HEK293 (cell line): ENCODE measurements at regions not wholly inside any gene's neighbourhood (a gene's known extent, or its start where the extent isn't known, plus 50 kb on each side); places are given as distances from the start of the nearest gene placed in this dataset.

Experiments
- CTCF ChIA-PET: fragments of 350-600 bp; formaldehyde crosslinking; extraction: SDS; loops from one replicate; lab custom pipeline; 2021; ENCODE audit warnings: antibody characterized with exemption; lab: Yijun Ruan, JAX
- POLR2A ChIA-PET: fragments of 300-600 bp; formaldehyde crosslinking; extraction: SDS; loops from one replicate; lab custom pipeline; 2020; ENCODE audit warnings: antibody characterized with exemption, inconsistent platforms; lab: Yijun Ruan, JAX
- H3K27ac ChIP-seq: fragments of 200-500 bp; sonication (Bioruptor generic); 2 replicates; pipeline ENCODE4 v1.5.1; 2014; ENCODE audit warnings: low read depth, low read length, control low read depth, inconsistent platforms; ENCODE audit errors: extremely low read depth
- H3K36me3 ChIP-seq, 2 experiments: fragments of 200-500 bp in 1 of 2; sonication (Bioruptor generic) in 1 of 2; 1 replicate in 1 of 2; 2 replicates in 1 of 2; pipeline ENCODE4 v1.5.1; 2014 to 2017; ENCODE audit warnings: inconsistent platforms in 2 of 2, low read length in 2 of 2; ENCODE audit not compliant: control insufficient read depth in 2 of 2, insufficient read depth in 1 of 2
- H3K4me1 ChIP-seq: fragments of 200-500 bp; sonication (Bioruptor generic); 2 replicates; pipeline ENCODE4 v1.5.1; 2014; ENCODE audit warnings: mild to moderate bottlenecking, low read length, inconsistent platforms; ENCODE audit not compliant: control insufficient read depth, insufficient read depth
- H3K4me3 ChIP-seq: 2 replicates; pipeline ENCODE4 v1.5.1; 2011; ENCODE audit warnings: low read depth, mild to moderate bottlenecking, control low read depth, low read length, moderate library complexity
- H3K9me3 ChIP-seq: fragments of 200-500 bp; sonication (Bioruptor generic); 2 replicates; pipeline ENCODE4 v1.5.1; 2014; ENCODE audit warnings: low read depth, low read length, inconsistent platforms; ENCODE audit not compliant: control insufficient read depth, insufficient read depth
- GFI1B ChIP-seq: fragments of 450-650 bp; formaldehyde crosslinking; IDR thresholded peaks from 2 replicates; pipeline ENCODE4 v1.5.1; 2016; ENCODE audit warnings: missing biosample characterization, missing genetic modification characterization
- TCF7L2 ChIP-seq: IDR thresholded peaks from 2 replicates; pipeline ENCODE4 v1.6.1; 2011; ENCODE audit warnings: low read depth, mild to moderate bottlenecking, inconsistent platforms, low read length, moderate library complexity, borderline replicate concordance
- ZBTB6 ChIP-seq: fragments of 450-650 bp; formaldehyde crosslinking; IDR thresholded peaks from 2 replicates; pipeline ENCODE4 v1.5.1; 2017; ENCODE audit warnings: missing biosample characterization, missing genetic modification characterization
- ZEB2 ChIP-seq: fragments of 450-650 bp; formaldehyde crosslinking; IDR thresholded peaks from 2 replicates; pipeline ENCODE4 v1.5.1; 2016; ENCODE audit warnings: missing biosample characterization, missing genetic modification characterization
- ZNF335 ChIP-seq: fragments of 450-650 bp; formaldehyde crosslinking; conservative IDR thresholded peaks from 2 replicates; pipeline ENCODE4 v1.5.1; 2016; ENCODE audit warnings: missing biosample characterization, missing genetic modification characterization
- ZNF350 ChIP-seq: fragments of 450-650 bp; formaldehyde crosslinking; IDR thresholded peaks from 2 replicates; pipeline ENCODE4 v1.5.0; 2017; ENCODE audit warnings: missing biosample characterization, mild to moderate bottlenecking, missing genetic modification characterization
- ZNF366 ChIP-seq: fragments of 450-650 bp; formaldehyde crosslinking; conservative IDR thresholded peaks from 2 replicates; pipeline ENCODE4 v1.5.1; 2016; ENCODE audit warnings: missing biosample characterization, missing genetic modification characterization
- ZNF501 ChIP-seq: fragments of 450-650 bp; formaldehyde crosslinking; IDR thresholded peaks from 2 replicates; pipeline ENCODE4 v1.5.1; 2016; ENCODE audit warnings: missing biosample characterization, missing genetic modification characterization
- ZNF549 ChIP-seq: fragments of 450-650 bp; IDR thresholded peaks from 2 replicates; pipeline ENCODE4 v1.5.1; 2018; ENCODE audit warnings: missing biosample characterization, missing genetic modification characterization, mild to moderate bottlenecking, inconsistent platforms, moderate library complexity
- ZNF629 ChIP-seq: fragments of 450-650 bp; formaldehyde crosslinking; IDR thresholded peaks from 2 replicates; pipeline ENCODE4 v1.5.1; 2017; ENCODE audit warnings: missing biosample characterization, missing genetic modification characterization
- ZNF692 ChIP-seq: fragments of 450-650 bp; formaldehyde crosslinking; IDR thresholded peaks from 2 replicates; pipeline ENCODE4 v1.5.1; 2016; ENCODE audit warnings: missing biosample characterization, missing genetic modification characterization
- ZNF768 ChIP-seq: fragments of 450-650 bp; formaldehyde crosslinking; IDR thresholded peaks from 2 replicates; pipeline ENCODE4 v1.5.1; 2018; ENCODE audit warnings: missing biosample characterization, mild to moderate bottlenecking, missing genetic modification characterization
- ZSCAN23 ChIP-seq: fragments of 450-650 bp; formaldehyde crosslinking; IDR thresholded peaks from 2 replicates; pipeline ENCODE4 v1.5.1; 2016; ENCODE audit warnings: missing biosample characterization, missing genetic modification characterization
- ZSCAN30 ChIP-seq: fragments of 450-650 bp; IDR thresholded peaks from 2 replicates; pipeline ENCODE4 v1.5.1; 2018; ENCODE audit warnings: missing biosample characterization, mild to moderate bottlenecking, missing genetic modification characterization, moderate library complexity
- TF ChIP-seq, protein P1 (sequence below): fragments of 450-650 bp; formaldehyde crosslinking; IDR thresholded peaks from 2 replicates; pipeline ENCODE4 v1.5.1; 2016; ENCODE audit warnings: missing biosample characterization, missing genetic modification characterization, low read depth
- TF ChIP-seq, protein P2 (sequence below): fragments of 450-650 bp; formaldehyde crosslinking; IDR thresholded peaks from 2 replicates; pipeline ENCODE4 v1.5.1; 2016; ENCODE audit warnings: missing biosample characterization, missing genetic modification characterization, low read depth

- TF ChIP-seq ZSCAN30 (tag by site-specific recombination) (no peak), GFI1B (tag by site-specific recombination) (no peak), TCF7L2 (no peak), ZSCAN23 (tag by site-specific recombination) (no peak), ZNF366 (no peak), ZNF768 (tag by site-specific recombination) (no peak)
- TF ChIP-seq, protein P1, sequence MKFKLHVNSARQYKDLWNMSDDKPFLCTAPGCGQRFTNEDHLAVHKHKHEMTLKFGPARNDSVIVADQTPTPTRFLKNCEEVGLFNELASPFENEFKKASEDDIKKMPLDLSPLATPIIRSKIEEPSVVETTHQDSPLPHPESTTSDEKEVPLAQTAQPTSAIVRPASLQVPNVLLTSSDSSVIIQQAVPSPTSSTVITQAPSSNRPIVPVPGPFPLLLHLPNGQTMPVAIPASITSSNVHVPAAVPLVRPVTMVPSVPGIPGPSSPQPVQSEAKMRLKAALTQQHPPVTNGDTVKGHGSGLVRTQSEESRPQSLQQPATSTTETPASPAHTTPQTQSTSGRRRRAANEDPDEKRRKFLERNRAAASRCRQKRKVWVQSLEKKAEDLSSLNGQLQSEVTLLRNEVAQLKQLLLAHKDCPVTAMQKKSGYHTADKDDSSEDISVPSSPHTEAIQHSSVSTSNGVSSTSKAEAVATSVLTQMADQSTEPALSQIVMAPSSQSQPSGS (tag by site-specific recombination) = no peak
- TF ChIP-seq, all 188 proteins: peak for 0
Observed at GRCh38 chr16:75952124-75952523, 225.8 kb upstream of the CPHXL start (continued).

GRCh38 chr16:75957870-75958269 lies 231.6 kb upstream of the CPHXL start:
- ChIA-PET CTCF (no interaction called here), POLR2A (no interaction called here)
- TF ChIP-seq ZBTB6 (tag by site-specific recombination) = no peak
- no peak for TF ChIP-seq ZNF549
- no peak for TF ChIP-seq ZNF692 (tag by site-specific recombination)
- no peak for TF ChIP-seq ZNF501 (tag by site-specific recombination)
- TF ChIP-seq ZNF335 (tag by site-specific recombination) = no peak
- Histone ChIP-seq H3K4me3 (no peak overlapping the region), H3K27ac (no peak overlapping the region), H3K36me3 (no peaks in the 10 kb centered on the region), H3K4me1 (no peaks in the 10 kb centered on the region), H3K9me3 (no peaks in the 10 kb centered on the region)

DNA sequence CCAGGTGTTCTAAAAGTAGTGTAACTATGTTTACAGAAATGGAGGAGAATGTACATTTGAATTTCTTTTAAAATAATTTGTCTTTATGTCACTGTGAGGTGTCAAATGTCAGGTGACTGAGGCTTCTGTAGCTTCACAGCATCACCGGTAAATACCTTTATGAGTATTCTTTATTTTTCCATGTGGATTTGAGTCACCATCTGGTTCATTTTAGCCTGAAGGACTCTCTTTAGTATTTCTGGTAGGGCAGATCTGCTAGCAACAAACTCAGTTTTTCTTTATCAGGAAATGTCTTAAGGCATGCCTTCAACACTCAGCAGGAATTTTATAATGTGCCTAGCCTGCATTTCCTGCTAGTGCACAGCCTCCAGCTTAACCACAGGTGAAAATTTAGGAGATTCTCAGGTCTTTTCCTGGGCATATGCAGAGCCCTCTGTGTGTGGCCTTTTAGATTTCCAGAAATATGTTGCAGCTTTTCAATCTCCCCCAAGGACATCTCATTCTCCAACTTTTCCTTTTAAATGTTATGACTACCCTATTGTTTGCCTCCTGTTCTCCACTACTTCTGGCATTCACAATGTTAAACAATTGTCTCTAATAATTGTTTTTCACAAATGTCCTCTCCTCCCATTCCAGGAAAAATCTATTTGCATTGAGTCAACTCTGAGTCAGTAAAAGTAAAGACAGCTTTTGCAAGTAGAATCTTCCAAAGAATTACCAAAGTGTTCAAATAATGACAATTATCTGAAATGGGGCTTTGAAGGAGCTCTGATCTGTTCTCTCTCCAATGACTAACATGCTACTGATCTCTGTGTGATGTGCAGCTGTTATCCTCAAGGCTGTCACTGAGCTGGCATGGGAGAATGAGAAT lies 239.4 kb upstream of the CPHXL start:
- Histone ChIP-seq H3K36me3 (no peaks in the 10 kb centered on the region), H3K4me3 (no peak overlapping the region), H3K4me1 (no peaks in the 10 kb centered on the region), H3K9me3 (no peaks in the 10 kb centered on the region), H3K27ac (no peak overlapping the region)
- no peak for TF ChIP-seq ZEB2 (tag by site-specific recombination)
- no peak for TF ChIP-seq ZNF692 (tag by site-specific recombination)
- TF ChIP-seq, protein P2, sequence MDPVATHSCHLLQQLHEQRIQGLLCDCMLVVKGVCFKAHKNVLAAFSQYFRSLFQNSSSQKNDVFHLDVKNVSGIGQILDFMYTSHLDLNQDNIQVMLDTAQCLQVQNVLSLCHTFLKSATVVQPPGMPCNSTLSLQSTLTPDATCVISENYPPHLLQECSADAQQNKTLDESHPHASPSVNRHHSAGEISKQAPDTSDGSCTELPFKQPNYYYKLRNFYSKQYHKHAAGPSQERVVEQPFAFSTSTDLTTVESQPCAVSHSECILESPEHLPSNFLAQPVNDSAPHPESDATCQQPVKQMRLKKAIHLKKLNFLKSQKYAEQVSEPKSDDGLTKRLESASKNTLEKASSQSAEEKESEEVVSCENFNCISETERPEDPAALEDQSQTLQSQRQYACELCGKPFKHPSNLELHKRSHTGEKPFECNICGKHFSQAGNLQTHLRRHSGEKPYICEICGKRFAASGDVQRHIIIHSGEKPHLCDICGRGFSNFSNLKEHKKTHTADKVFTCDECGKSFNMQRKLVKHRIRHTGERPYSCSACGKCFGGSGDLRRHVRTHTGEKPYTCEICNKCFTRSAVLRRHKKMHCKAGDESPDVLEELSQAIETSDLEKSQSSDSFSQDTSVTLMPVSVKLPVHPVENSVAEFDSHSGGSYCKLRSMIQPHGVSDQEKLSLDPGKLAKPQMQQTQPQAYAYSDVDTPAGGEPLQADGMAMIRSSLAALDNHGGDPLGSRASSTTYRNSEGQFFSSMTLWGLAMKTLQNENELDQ = no peak
- no peak for TF ChIP-seq ZNF629 (tag by site-specific recombination)
- TF ChIP-seq ZNF350 (tag by site-specific recombination) = no peak
- CTCF ChIA-PET = interaction anchor here (0.5 to 0.6 kb wide), 2 partner anchors 315 to 1113 kb away, joined by 3 to 7 read pairs; no protein-coding TSS in a partner anchor
- POLR2A ChIA-PET = no interaction called here
